ENCODE measurements at regions not wholly inside any gene's neighbourhood (a gene's known extent, or its start where the extent isn't known, plus 50 kb on each side); places are given as distances from the start of the nearest gene placed in this dataset.

- TF ChIP-seq POLR2AphosphoS5 (IDR thresholded peaks at IDR 0.05), result no peak
- no peak for TF ChIP-seq CTCF (IDR thresholded peaks at IDR 0.05)
Observed at GRCh38 chr1:82625537-82625936, 824.8 kb downstream of the ADGRL2 start.

Measured in upper lobe of left lung (tissue), 4 donors.